ENCODE measurements at regions not wholly inside any gene's neighbourhood (a gene's known extent, or its start where the extent isn't known, plus 50 kb on each side); places are given as distances from the start of the nearest gene placed in this dataset.

DNA sequence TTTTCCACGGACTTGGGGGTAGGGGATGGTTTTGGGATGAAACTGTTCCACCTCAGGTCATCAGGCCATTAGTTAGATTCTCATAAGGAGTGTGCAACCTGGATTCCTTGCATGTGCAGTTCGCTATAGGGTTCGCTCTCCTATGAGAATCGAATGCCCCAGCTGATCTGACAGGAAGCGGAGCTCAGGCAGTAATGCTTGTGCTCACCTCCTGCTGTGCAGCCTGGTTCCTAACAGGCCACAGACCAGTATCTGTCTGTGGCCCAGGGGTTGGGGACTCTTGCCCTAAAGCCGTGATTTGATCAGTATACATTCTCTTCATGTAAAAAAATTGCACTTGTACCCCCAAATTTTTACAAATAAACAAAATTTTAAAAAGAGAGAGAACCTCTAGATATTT, 219.4 kb upstream of the CPNE8 start:
- no peak for DNase-seq

DNA sequence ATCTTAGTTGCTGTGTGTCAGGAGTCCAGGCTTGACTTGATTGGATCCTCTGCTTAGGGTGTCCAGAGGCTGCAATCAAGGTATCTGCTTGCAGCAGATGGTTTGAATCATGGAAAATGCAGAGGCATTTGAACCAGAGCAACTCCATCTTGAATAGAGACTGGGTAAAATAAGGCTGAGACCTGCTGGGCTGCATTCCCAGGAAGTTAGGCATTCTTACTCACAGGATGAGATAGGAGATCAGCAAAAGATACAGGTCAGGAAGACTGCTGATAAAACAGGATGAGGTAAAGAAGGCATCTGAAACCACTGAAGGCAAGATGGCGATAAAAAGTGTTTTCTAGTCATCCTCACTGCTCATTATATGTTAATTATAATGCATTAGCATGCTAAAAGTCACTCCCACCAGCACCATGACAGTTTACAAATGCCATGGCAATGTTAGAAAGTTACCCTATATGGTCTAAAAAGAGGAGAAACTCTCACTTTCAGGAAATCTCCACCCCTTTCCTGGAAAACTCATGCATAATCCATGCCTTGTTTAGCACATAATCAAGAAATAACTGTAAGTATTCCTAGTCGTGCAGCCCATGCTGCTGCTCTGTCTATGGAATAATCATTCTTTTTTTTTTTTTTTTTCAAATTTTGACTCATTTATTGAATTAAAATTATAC, 218.3 kb upstream of the CPNE8 start:
- no peak for DNase-seq

DNA sequence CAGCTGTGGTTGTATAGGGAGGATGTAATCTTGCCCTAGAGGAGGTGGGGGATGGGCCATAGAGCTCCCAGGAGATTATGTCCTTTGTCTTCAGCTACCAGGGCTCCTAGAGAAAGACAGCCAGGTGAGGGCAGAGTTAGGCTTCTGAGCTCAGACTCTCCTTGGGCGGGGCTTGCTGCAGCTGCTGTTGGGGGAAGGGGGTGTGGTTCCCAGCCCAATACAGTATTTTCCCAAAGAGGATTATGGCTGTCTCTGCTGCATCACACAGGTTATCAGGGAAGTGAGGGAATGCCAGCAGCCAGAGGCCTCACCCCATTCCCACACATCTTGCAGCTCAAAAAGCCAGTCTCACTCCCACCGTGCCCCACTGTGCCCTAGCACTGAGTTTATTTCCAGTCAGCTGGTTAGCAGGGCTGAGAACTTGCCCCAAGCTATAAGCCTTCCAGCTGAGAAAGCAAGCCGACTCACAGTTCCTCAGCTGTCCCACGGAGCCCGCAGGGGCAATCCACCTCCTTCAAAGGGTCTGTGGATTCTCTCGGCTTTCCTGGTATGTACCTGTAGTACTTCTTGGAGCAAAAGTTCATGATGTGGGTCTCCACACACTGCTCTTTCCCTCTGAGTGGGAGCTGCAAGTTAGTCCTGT, 217.3 kb upstream of the CPNE8 start:
- no peak for DNase-seq

DNA sequence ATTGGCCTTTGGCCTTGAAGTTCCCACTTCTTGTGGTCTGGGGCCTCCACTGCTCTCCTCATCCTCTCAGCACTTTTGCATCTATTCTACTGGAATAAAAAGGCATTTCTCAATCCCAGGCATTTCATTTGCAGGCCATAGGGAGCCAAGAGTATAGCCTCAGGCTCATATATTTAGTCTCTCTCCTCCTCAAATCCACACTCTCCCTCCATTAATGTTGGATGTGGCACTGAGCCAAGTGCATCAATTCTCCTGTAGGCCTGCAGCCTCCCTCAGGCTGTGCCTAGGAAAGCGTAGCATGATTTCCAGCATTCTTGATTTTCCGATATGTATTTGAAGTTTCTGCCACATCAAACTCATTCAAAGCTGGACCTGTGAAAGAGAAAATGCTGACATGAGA, 211.5 kb upstream of the CPNE8 start:
- no peak for DNase-seq

DNA sequence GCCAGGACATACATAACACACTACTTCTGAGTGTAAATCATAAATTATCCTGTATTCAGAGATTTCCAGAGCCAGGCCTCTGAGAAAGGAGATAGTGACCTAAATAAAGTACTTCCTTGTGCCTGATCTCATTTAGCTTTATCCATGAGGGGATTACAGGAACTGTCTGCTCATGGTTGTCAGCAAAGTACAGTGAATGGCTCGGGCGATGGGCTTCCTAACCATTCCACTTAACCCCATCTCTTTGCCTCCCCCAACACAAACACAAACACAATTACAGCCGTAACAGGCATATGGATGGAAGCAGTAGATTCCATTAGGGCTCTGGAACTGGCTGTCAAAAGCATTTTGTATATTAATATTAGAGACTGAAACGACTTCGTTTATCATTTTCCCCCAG, 206.7 kb upstream of the CPNE8 start:
- no peak for DNase-seq

DNA sequence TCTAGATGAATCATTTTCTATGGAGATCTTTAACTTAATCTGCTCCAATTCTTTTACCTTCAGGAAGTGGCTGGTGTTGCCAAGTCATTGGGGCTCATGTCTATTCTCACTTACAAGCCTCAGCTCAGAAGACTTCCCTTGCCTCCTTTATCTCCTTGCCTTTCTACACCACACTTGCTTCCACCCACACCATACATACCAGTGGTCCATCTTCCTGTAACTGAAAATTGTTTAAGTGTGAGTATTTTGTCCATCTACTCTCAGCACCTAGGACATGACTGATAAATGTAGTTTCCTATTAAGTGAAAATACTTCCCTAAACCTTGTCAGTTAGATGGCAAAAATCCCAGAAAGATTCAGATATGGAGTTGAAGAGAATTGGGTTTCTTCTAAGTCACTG, 199.7 kb upstream of the CPNE8 start:
- no peak for DNase-seq

DNA sequence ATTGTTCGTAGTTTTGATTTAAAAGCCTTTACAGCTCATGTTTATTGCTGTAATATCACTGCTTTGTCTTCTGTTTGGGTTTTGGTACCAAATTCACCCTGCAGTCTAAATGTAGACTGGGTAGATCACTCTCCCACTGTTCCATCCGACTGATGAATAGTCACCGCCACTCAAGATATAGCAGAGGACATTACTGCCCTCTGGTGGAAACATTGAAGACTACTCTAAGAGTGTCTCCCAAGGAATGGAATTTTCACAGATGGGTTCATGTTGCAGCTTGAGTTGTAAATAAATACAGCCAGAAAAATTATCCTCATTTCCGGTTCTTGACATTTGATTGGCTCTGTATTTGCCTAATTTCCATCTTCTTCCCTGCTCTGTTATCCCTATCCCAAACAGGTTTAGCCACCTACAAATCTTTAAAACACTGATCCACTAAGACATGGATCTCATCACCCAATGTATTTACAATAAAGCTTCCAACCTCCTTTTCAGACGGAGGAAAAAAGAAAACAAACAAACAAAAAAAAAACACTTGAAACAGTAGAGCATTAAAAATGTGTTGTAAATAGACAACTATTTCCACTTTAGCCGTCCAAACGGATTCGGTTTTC, 198.3 kb upstream of the CPNE8 start:
- DNase-seq, result peak; percentile 56

DNA sequence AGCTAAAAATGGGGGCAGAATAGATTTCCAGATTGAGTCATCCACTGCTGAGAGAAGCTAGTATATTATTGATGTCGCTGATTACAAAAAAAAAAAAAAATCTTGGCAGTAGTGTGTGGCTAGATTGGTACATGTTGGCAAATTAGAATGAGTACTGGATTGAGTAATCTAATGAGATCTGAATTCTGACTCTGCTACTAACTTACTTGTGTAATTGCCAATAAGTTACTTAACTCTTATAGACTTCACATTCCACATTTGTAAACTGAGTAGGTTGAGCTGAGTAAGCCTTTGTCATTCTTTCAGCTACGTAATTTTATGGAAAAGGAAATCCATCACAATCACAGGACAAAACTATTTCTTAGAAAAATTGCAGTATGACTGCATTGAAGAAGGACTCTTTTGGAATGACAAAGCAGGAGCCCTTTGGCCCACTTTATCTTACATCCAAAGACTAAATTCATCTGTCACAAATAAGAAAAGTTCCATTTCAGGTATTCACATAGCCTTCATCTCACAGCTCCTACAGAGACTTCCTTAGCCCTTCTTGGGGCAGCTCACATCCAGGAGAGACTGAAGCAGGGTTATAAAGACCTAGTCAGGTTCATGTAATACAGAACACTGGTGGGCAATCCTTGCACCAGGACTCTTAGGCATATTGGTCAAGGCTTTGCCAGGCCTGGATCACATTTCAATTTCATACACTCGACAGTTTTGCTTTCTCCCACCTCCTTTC, 197.3 kb upstream of the CPNE8 start:
- no peak for DNase-seq

DNA sequence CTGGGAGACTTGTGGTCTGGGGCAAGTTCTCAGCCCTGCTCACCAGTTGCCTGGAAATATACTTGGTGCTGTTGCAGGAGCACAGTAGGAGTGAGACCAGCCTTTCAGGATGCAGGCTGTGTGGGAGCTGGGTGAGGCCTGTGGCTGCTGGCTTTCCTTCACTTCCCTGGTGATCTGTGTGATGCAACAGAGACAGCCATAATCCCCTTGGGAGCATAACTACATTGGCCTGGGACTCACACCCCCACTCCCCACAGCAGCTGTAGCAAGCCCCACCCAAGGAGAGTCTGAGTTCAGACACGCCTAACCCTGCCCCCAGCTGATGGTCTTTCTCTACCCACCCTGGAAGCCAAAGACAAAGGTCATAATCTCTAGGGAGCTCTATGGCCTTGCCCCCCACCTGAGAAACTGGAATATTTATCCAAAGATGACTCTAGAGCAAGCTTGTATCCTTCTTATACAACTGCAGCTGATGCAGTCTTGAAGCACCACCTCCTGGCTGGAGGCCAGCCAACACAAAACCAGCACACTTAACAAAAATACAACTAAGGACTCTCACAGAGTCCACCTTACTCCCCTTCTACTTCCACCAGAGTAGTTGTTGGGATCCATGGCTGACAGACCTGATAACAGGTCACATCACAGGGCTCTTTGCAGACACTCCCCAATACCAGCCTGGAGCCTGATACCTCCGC, 190.4 kb upstream of the CPNE8 start:
- DNase-seq, result no peak

DNA sequence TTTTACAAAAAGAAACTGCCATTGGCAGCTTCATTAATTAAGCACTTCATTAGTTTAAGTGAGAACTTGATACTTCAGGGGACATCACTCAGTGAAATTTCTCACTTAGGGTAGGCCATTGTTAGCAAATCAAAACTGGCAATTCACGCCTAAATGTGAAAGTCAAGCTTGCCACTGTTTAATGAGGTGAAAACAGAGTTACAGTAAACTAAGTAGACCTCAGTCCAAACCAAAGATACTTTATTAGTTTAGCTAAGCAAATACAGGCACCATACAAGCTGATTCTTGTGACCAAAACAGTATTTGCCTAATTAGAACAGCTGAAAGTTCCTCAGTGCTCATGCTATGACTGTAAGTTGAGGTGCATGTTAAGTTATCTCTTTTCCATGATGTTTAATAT, 176.5 kb upstream of the CPNE8 start:
- DNase-seq, result no peak

DNA sequence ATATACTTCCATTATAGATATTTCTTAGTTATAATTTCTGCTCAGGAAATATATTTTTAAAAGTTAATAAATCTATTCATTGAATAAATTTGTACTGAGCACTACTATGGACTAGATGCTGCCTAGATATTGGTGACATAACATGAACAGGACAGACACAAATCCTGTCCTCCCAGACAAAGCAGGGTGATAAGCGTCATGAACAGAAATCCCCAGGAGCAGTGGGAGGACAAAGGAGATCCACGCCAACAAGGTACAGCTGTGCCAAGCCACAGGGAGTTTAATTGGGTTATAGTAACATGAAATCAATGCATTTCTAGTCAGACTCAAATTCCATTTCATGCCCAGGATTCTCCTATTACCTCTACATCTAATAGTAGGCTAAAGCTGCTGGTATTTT, 171.8 kb upstream of the CPNE8 start:
- DNase-seq, result no peak

DNA sequence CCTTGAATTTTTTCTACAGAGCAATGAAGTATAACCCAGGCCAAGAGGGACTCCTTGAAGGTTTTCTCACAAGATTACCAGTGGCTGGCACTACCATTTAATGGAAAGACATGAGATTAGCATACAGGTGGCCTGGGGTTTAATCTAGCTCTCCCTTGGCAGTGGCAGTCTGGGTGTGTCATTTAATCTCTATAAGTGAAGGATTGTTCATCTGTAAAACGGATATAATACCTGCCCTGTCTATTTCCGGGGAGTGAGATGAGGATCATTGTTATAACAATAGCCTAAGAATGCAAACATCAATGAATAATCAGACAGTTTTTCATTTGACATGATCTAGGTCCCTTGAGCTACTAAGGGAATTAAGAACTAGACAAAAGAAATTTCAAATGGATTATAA, 168.7 kb upstream of the CPNE8 start:
- no peak for DNase-seq

DNA sequence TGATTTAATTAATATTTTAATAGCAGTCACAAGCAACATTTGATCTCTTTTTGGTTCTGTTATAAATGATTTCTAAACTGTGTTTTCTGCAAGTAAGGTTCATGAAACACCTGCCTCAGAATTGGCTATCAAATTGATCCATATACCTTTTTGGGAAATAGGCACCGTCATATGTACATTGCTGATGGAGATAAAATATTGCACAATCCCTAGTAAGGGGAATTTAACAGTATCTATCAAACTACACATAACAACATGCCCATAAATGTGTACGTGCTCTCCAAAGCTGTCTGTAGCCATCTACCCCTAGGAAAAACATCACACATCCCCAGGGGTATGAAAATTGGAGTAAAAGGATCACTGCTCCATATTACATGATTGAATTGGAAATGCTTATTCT, 167.3 kb upstream of the CPNE8 start:
- no peak for DNase-seq

DNA sequence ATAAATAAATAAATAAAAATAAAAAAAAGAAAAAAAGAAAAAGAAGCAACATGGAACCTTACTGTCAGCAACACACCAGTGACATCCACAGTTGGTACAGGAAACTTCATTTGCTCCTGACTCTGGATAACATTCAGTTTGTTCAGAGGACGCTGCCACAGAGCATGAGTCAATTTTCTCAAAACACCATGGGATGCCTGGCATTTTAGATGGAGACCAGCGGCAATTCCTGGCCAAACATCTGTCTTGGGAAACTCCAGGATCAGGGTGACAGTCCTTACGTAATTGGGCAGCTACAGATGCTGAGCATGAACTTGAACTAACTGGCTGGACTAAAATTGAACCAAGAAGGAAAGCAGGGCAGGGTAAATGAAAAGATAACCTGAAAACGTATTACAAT, 166.2 kb upstream of the CPNE8 start:
- no peak for DNase-seq

DNA sequence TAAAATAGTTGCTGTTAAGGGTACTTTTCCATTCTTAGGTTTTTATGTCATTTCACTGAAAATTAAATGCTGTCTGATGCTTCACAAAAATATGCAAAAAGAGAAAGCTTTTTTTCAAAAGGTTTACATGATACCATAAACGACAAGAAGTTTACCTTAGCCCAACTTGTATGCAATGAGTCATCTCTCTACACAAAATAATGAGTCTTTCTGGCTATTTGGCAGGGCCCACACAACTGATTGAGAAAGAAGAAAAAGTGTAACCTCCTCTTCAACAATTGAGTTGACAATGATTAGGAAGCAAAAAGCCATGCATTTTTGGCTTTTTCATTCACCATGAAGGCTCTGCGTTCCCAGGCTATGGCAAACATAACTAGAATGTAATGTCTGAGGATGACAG, 165.4 kb upstream of the CPNE8 start:
- no peak for DNase-seq

DNA sequence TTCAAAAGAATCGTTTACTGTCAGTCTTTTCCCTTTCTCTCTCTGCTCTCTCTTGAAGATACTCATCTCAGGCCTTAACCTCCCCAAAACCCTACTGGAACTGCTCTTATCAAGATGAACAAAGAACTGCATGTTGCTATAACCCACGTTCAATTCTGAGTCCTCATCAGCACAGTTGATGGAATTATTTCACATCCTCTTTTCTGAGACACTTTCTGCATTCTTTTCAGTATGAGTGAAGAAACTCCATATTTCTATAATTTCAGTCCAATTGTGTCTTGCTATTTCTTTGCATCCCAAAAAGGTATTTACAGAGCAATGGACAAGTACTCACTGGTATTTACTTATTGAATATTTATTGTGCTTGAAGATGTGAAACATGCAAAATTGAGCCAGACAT, 160.1 kb upstream of the CPNE8 start:
- no peak for DNase-seq

DNA sequence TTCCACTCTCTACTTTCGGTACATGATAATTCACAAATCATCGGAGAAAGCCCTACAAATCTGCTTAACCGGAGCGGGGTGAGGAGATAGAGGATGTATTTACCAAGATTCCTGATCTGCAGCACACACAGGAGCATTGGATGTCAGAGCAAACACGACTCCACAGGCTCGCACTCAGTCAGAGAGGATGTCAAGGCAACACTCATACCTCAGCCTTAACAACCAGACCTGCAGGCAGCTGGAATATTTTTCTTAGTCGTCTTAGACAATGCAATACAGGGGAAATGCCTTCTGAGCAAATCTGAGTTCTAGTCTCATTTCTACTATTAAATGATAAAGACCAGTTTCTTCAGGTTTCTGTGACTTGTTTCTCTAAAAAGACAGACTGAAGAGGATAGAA, 159.3 kb upstream of the CPNE8 start:
- DNase-seq, result no peak

DNA sequence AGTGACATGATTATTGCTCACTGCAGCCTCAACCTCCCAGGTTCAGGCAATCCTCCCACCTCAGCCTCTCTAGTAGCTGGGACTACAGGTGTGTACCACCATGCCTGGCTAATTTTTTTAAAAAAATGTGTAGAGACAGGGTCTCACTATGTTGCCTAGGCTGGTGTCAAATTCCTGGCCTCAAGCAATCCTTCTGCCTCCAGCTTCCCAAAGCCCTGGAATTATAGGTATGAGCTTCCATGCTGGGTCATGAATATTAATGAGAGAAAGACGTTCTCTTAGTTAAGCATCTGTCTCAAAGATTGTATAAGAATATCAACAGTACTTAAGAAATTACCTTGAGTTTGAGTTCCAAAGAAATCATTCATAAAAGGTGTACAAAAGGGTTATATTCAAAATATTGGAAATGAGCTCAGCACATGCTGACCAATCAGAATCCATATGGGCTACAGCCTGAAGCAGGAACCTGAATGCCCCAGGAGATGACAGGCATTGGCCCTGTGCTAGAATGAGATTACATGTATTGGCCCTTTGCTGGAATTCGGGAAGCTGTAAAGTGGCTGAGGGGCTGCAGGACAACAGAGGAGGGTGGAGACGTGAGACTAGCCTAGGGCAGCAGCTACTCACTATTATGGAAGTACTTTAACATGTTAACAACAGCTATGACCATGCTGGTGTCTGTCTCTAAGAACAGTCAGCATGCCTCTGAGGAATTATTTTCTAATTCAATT, 157.0 kb upstream of the CPNE8 start:
- no peak for DNase-seq

DNA sequence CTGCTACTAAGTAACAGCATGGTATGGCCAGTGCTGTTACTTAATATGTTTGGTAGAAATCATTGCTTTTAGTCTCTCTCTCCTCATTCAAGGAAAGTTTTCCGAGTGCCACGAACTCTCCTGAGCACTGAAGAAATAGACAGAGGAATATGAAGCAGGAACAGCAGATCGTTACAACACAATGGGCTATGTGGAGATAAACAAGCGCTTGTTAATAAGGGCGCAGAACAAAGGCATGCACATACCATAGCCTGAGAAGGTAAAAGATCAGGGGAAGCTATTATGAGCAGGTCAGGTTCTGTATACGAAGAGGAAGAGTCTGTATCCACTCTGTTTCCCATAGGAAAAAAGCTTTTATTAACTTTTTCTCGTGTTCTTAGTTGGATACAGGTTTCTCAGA, 156.2 kb upstream of the CPNE8 start:
- no peak for DNase-seq

DNA sequence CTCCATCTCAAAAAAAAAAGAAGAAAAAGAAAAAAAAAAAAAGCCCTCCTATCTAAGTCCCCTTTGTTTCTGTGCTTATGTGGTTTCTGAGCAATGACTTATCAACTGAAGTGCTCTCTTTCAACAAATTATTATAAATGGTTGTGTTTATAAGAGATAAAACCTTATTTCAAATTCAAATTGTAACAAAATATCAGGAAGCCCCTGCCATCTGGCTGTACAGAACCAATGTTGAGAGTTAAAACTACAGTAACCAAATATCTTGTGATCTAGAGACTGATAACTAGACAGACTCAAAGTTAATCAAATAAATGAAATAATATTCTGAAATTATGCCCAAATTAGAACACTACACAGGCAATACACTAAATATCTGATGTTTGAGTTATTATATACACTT, 143.0 kb upstream of the CPNE8 start:
- DNase-seq, result no peak

DNA sequence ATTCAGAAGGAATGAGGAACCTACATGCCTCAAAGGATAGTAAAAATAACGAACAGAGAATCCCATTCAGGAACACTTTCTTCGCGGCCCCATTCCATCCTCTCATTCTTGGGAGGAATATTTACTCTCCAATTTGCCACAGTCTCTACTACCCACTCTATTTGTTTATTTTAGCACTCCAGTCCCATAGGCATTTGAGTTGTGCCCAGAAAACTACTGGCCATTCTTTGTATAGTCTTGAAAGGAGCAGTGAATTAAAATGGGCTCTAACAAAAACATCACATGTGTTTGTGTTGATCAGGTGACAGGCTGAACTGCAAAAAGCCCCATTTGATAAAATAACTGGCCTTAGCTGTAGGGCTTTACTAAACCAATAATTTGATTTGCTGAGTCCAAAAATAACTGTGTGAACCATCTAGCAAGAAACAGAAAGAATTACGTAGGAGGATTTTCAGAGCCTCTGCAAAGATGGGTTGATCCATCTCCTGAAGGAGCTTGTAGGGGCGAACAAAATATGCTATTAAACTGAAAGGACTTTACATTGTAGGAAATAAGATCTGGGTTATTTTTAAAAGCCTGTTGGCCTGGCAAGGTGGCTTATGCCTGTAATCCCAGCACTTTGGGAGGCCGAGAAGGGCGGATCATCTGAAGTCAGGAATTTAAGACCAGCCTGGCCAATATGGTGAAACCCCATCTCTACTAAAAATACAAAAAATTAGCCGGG, 142.3 kb upstream of the CPNE8 start:
- no peak for DNase-seq

DNA sequence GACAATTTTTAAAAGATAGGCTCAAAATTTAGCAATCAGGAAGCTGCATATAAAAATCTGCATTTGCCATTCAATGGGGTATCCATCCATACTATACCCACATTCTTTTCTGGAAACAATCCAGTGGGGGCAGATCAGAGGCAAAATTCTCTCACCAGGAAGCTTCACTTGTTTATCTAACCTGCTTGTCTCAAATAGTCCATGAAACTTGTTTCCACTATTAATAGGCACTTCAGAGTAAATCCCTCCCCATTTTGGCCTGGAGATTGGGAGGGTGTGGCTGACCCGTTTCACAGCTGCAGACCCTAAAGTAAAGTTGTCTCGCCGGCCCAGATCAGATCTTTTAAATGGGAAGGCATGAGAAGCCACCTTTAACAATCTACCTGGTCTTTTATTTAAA, 139.4 kb upstream of the CPNE8 start:
- DNase-seq, result no peak

All from CD4-positive, alpha-beta T cell treated with Interleukin-10 for 1 hour (primary cell).